ENCODE measurements at regions not wholly inside any gene's neighbourhood (a gene's known extent, or its start where the extent isn't known, plus 50 kb on each side); places are given as distances from the start of the nearest gene placed in this dataset.
A peak's percentile ranks its signal among the peaks of the same experiment; 100 is the strongest.
"Not testable (repeated sequence)": the region's sequence is repeated elsewhere in the genome, so short reads cannot be mapped to it uniquely, and the experiment has no call there.

DNA sequence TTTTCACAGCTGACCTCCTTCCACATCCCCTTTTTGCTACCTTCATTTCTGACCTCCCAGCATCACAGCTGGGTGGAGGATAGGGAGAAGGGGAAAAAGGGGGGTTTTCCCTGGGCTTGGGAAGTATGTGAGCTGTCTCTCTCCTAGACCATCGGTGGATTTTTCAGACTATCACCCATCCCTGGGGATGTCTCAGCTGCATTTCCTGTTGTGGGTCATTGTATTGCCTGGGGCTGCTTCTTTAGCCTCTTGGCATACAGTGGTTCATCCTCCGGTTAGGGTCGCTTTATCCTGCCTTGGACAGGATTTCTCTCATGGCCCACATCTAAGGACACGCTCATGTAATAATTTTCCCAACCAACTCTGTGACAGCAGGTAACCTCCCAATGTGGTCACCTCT is 142.5 kb upstream of the ARG1 start:
- ATAC-seq = no peak

GRCh38 chr6:131431718-131432117 is 141.3 kb upstream of the ARG1 start:
- no peak for ATAC-seq

DNA sequence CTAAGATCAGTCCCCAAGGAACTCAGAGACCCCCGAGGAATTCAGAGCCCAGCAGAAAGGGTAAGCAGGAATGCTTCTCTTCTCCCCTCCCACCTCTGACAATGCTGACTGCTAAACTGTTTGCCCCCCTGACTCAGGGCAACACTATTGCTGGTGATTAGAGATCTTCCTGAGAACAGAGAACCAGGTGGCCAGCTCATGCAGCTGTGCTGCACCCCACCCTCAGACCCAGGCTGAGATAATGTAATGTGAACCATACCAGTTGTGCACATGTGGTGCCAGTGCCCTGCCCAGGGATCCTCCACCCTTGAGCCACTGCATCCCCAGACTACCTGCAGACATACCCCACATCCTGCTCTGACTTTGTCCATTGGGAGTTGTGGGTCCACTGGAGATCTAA is 139.1 kb upstream of the ARG1 start:
- ATAC-seq = no peak

- no peak for ATAC-seq
Observed at GRCh38 chr6:131436358-131436757, 136.7 kb upstream of the ARG1 start.

- no peak for ATAC-seq
Observed at GRCh38 chr6:131443014-131443413, 130.0 kb upstream of the ARG1 start.

DNA sequence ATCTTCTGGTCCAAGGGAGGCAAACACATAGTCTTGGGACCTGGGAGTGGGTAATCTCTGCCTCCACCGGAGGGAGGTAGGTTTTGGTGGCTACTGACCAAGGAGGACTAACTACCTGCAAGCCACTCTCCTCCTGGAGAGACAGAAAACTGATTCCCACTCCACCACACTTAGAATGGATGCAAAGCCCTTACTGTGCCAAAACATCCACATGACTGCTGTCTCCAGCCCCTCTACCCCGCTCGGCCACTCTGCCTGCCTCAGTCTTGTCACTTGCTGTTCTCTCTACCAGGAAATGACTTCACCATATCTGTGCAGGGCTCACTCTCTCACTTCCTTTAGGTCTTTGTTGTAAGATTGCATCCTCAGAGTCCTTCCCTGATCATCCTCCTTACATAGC is 129.5 kb upstream of the ARG1 start:
- no peak for ATAC-seq

DNA sequence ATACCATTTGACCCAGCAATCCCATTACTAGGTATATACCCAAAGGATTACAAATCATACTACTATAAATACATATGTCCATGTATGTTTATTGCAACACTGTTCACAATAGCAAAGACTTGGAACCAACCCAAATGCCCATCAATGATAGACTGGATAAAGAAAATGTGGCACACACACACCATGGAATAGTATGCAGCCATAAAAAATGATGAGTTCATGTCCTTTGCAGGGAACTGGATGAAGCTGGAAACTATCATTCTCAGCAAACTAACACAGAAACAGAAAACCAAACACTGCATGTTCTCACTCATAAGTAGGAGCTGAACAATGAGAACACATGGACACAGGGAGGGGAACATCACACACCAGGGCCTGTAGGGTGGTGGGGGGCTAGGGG is 127.7 kb upstream of the ARG1 start:
- ATAC-seq = not testable (repeated sequence)

DNA sequence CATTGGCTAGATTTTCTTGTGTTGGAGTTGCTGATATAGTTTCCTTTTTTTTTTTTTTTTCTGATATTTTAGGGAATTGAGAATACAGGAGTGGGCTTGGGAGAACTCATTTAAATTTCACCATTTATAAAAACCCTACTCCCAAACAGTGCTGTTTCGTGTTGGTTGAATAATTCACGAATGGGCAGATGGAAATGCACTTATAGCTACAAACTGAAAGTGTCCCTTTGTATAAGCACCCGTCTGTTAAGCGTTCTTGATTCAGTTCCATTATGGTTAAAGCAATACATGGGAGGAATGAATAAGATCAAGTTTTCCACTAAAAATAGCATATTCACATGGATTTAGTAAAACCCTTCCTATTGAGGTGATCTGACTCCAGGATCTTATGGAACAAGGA is 122.2 kb upstream of the ARG1 start:
- no peak for ATAC-seq

GRCh38 chr6:131451321-131452144 is 121.5 kb upstream of the ARG1 start:
- no peak for ATAC-seq

- no peak for ATAC-seq
Observed at GRCh38 chr6:131453803-131454202, 119.2 kb upstream of the ARG1 start.

- ATAC-seq = no peak
Observed at GRCh38 chr6:131456565-131456964, 116.5 kb upstream of the ARG1 start.

DNA sequence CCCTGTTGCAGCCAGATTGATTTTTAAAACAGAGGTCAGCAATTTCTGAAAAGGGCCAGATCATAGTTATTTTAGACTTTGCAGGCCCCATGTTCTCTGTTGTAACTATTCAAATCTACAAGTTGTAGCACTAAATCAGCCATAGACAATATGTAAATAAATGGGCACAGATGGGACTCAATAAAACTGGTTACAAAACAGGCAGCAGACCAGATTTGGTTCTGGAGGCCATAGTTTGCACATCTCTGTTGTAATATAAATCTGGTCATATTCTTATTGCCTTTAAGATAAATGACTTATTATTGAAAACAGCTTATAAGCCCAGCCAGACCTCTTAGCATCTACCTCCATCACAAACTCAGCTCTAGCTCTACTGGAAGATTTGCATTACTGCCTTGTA is 114.0 kb upstream of the ARG1 start:
- no peak for ATAC-seq

GRCh38 chr6:131460614-131461000 is 112.4 kb upstream of the ARG1 start:
- no peak for ATAC-seq

GRCh38 chr6:131469130-131469529 is 103.9 kb upstream of the ARG1 start:
- ATAC-seq = no peak

DNA sequence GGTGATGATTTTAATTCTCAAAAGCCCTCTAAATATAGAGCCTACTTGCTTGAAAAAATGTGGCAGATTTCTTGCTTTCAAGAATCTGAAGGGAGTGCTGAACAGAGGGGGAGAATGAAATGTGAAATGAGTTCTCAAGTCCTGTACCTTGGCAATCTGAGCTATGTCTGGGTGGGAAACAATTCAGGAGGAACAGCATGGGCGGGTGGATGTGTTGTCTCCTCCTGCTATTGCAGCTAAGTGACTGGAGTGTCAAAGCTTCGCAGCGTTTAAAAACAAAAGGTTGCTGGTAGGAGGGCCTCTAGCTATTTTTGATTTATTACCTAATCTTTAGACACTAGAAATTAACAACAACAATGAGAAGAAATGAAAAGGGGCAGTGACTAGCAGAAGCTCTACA is 102.5 kb upstream of the ARG1 start:
- peak; percentile 62 for ATAC-seq

- ATAC-seq = no peak
Observed at GRCh38 chr6:131471331-131471730, 101.7 kb upstream of the ARG1 start.

GRCh38 chr6:131473303-131473702 is 99.7 kb upstream of the ARG1 start:
- ATAC-seq = not testable (repeated sequence)

GRCh38 chr6:131476362-131476761 is 96.7 kb upstream of the ARG1 start:
- no peak for ATAC-seq

DNA sequence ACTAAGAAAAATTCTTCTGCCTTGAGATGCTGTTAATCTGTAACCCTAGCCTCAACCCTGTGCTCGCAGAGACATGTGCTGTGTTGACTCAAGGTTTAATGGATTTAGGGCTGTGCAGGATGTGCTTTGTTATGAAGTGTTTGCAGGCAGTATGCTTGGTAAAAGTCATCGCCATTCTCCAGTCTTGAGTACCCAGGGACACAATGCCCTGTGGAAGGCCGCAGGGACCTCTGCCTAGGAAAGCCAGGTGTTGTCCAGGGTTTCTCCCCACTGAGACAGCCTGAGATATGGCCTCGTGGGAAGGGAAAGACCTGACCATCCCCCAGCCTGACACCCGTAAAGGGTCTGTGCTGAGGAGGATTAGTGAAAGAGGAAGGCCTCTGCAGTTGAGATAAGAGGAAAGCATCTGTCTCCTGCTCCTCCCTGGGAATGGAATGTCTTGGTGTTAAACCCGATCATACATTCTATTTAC is 94.2 kb upstream of the ARG1 start:
- ATAC-seq = not testable (repeated sequence)

DNA sequence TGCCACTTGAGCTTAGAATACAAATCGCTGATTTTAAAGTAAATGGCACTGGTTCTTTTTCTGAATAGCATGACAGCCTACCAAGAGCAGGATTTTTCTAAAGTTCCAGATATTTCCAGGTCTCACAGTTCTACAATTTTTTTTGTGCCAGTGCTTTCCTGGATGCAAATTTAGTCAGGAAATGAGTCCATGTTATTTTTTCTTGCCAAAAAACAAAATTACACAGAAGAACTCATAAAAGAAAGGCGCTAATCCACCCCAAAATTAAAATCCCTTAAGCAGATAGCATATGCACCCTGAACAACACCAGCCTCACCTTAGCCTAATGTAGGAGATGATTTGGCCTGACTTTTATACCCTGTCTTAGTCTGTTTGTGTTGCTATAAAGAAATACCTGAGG is 86.4 kb upstream of the ARG1 start:
- ATAC-seq = no peak

DNA sequence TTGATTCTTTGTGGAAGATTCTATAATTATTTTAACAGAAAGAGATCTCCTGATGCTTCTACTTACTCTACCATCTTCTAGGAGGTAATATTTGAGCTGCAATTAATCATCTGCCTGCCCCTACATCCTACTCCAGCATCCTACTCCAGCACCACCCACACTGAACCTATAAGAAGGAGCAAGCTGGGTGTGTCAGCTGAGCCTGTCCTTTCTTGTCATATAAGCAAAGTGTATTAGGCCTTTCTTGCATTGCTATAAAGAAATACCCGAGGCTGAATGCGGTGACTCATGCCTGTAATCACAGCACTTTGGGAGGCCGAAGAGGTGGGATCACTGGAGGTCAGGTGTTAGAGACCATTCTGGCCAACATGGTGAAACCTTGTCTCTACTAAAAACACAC is 84.2 kb upstream of the ARG1 start:
- ATAC-seq = peak; percentile 97

DNA sequence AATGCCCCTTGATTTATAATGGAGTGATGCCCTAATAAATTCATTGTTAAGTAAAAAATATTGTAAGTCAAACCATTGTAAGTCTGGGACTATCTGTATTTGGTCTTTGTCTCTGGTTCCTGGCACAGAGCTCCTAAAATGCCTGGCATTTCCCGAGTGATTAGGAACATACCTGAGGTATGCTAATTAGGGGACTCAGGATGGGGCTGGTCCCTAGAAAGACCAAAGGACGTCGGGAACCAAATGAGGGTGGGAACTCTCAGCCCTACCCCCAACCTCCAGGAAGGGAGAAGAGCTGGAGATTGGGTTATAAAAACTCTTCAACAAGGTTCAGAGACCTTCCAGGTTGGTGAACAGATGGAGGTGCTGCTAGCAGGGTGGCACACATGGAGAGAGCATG is 82.6 kb upstream of the ARG1 start:
- ATAC-seq = no peak

GRCh38 chr6:131492932-131493573 is 80.0 kb upstream of the ARG1 start:
- no peak for ATAC-seq

DNA sequence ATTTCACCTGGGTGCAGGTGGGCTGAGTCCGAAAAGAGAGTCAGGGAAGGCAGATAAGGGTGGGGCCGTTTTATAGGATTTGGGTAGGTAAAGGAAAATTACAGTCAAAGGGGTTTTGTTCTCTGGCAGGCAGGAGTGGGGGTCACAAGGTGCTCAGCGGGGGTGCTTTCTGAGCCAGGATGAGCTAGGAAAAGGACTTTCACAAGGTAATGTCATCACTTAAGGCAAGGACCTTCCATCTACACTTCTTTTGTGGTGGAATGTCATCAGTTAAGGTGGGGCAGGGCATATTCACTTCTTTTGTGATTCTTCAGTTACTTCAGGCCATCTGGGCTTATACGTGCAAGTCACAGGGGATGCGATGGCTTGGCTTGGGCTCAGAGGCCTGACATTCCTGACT is 68.6 kb upstream of the ARG1 start:
- ATAC-seq = not testable (repeated sequence)
